ENCODE measurements at regions not wholly inside any gene's neighbourhood (a gene's known extent, or its start where the extent isn't known, plus 50 kb on each side); places are given as distances from the start of the nearest gene placed in this dataset.
A peak's percentile ranks its signal among the peaks of the same experiment; 100 is the strongest.
"Not testable (repeated sequence)": the region's sequence is repeated elsewhere in the genome, so short reads cannot be mapped to it uniquely, and the experiment has no call there.

DNA sequence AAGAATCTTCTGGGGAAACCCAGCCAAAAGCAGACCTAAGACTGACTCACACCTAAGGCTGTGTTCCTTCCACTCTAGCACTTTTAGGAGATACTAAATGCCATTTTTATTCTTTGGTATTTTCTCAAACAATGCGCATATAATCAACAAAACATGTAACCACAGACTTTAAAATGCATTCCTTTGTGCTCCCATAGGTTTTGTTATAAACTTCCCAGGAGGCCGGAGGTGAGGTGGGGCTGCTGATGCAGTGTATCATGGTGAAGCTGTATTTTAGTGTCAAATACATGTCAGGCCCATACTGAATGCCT lies 155.2 kb downstream of the BTBD3 start:
- peak; percentile 86 for DNase-seq

DNA sequence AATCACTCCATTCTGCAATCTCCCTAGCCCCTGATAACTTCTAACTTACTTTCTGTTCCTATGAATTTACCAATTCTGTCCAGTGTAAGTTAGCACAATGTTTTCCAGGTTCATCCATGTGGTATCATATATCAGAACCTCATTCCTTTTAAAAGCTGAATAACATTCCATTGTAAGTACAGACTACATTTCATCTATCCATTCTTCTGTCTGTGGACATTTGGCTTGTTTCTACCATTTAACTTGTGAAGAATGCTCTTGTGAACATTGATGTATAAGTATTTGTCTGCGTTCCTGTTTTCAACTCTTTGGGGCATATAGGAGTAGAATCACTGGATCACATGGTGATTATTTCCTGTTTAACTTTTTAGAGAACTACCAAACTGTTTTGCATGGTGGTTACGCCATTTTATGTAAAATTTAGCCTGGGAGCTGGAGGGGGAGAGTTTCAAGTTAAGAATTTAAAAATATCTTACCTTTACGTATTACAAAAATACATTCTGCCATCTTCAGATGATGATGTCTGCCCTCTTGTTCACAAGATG lies 156.5 kb downstream of the BTBD3 start:
- DNase-seq: peak; percentile 47

DNA sequence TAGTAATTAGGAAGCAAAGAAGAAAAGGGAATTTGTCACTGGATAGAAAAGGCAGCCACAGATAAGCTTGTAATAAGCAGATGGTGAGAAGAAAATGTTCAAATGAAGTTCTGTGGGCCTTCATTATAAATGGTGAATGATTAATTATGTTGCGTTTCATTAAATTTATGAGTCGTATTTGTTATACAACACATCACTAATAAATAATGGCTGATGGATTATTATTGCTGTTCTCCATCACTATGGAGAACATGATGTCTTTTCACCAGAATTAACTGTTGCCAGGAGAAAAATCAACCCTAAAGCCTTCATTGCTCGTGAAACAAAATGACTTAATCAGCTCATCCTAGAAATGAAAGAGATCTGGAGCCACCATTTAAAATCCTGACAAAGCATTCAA lies 158.5 kb downstream of the BTBD3 start:
- no peak for DNase-seq

DNA sequence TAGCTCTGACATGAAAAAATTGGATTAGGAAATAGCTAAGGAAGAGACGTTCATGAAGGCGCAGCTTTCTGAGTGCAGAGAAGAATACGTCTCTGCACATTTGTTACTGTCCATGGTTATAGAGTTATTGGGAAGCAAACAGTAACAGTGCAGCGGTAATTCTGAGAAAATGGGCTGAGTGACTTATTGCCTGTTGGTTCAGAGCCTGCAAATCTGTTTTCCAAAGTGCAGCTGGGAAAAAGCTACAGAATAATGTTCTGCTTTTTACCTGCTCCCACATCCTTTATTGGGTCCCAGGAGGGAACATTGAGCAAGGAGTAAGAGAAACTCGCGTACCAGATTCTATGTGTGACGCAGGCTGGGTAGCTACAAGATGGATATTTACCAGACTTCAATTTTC lies 160.2 kb downstream of the BTBD3 start:
- DNase-seq: no peak

DNA sequence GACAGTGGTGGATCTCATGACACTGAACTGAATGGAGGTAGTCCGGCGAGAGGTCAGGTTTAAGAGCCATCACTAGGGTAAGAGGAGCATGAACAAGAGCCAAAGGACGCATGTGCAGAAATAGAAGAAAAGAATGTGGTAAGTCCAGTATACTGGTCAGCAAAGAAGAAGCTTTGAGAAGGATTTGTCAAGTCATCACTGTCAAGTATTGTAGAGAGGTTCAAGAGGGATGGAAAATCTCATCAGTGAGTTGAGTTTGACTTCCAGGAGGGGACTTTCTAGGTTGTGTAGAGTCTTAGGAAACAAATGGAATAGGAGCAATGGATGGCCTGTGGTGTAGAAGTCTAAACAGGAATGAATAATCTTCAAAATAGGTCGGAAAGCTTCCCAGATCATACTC lies 161.8 kb downstream of the BTBD3 start:
- no peak for DNase-seq

DNA sequence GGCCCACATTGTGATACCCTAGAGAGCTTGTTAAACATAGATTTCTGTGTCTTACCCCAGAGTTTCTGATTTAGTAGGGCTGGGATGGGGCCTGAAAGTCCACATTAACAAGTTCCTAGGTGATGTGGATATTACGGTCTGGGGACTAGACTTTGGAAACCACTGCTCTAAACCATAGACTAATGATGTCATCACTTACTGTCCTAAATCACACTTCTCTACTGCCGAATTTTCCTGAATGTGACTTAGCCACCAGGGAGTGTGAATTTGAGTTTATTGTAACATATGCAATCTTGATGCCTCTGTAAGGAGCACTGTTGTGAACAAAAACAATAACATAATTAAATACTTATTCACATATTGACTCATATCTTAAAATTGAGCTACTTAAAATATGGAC lies 165.6 kb downstream of the BTBD3 start:
- no peak for DNase-seq

DNA sequence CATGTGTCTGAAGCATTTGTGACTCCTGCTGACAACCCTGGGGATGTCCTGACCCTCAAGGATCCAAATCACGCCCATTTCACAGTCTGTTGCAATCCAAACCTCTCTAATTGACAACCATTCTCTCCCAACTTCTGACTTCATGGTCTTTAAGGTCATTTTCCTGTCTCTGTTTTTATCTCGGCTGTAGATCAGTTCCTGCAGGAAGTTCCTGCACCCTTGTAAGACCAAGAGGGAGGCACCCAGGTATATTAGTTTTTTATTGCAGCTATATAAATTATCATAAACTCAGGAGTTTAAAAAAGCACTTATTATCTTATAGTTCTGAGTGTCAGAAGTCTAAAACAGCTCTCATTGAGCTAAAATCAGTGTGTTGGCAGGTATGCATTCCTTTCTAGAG lies 166.8 kb downstream of the BTBD3 start:
- DNase-seq: no peak

DNA sequence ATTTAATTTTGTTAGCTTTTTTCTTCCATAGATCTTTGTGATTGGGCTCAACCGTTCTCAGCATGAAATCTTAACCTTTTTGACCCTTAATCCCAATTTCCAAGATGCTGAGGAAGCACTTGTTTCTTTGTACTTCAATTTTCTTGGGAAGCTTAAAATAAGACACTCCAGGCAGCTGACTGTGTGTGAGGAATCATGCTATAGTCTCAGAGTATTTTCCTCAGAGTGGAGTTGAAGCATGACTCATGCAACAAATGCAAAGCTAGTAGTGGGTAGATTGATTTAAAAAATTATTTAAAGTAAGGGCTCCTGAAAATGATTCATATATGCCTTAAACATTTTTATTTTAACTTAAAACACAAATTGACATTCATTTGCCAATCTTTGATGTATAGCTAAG lies 168.7 kb downstream of the BTBD3 start:
- DNase-seq: peak; percentile 46

DNA sequence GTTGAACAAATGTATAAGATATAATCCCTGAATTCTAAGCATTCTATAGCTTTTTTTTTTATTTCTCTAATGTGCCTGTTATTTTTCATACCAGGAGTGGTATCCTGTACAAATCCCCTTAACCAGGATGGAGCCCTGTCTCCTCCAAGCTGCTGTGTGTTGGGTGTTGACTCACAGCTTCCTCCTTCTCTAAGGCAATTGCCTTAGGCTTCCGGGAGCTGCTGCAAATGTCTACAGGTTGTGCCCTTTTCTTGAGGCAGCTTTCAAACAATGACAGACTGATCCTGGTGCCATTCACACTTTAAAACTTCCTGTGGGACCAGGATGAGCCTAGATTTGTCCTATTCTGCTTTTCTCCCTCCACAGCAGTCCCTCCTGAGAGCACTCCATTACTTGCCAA lies 173.2 kb downstream of the BTBD3 start:
- no peak for DNase-seq

DNA sequence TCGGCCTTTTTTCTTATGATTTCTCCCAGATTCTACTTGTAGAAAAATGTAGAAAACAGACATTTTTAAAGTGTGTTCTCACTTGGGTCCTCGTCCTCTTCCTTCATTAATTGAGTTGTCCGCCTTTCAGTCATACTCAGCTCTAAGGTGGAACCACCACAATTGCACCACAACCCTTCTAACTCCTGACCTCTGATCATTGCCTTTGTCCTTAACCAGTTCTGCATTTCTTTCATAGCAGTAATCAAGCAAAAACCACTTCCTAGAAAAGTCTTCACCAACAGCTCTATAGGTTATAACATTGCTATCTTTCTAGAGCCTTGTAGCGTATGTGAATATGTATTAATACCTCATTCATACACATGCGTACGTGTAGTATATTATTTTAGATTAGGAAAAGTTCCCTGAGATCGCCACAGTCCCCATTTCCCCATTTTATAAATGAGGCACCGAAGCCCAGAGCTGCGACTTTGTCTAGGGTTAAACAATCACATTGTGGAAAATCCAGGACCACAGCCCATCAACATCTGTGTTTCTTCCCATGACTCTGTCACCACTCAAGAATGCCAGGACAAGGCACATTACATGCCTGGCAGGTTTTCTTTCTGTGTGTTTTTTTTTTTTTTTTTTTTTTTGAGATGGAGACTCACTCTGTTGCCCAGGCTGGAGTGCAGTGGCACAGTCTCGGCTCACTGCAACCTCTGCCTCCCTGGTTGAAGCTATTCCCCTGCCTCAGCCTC lies 175.5 kb downstream of the BTBD3 start:
- no peak for DNase-seq

DNA sequence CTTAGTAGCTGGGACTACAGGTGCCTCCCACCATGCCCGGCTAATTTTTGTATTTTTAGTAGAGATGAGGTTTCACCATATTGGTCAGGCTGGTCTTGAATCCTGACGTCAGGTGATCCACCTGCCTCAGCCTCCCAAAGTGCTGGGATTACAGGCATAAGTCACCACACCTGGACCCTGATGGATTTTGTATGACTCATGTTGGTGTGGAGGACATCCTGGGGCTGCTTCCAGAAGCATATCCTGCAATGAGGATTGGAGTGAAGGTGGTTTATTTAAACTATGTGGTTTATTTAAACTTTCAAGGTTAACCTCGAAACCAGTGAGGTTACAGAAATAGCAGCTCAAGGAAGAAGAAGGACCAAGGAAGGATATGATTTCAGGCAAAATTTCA lies 176.1 kb downstream of the BTBD3 start:
- DNase-seq: not testable (repeated sequence)

DNA sequence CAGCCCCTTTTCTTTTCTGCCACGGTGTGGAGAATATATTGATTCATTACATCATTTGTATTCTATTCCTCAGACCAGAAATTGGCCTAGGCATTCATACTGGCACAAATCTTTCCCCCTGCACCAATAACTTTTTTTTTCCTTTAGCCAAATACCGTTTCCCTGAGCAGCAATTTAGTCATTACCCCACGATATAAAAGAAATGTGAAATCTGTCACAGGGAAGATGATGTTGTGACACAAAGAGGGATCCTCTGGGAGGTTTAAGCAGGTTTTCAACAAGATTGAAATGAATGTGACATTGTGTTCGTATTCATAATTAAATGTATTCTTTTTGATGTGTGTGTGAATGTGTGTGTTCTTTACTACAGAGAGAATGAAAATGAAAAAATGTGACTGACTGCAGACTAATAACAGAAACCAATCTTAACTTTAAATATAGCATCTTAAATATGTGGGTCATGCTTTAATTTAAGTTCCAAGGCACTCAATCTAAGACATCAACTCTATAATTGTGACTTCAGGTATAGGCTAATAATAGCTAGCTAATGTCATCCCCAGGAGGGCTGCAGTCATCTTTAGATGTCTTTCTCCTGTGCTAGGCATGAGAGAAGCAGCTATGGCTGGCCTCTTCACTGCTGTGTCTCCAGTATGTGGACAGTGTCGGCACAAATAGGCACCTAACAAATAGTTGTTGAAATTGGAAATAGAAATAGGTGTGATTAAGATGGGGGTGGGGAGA lies 177.7 kb downstream of the BTBD3 start:
- DNase-seq: no peak

DNA sequence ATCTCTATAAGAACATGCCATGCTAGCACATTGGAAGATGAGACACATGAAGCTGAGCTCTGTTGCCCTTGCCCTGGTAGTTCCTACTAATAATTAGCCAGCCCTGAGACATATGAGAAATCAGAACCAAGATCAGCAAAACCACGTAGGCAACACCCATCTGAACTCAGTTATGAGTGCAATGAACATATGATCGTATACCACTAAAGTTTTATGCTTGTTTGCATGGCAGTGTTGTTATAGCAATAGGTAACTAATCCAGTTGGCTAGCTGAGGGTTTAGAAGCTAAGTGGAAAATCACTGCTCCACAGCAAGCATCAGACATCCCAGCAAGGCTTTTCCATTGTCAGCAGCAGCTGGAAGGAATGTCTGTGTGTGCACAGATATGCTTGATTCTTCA lies 180.7 kb downstream of the BTBD3 start:
- DNase-seq: no peak

DNA sequence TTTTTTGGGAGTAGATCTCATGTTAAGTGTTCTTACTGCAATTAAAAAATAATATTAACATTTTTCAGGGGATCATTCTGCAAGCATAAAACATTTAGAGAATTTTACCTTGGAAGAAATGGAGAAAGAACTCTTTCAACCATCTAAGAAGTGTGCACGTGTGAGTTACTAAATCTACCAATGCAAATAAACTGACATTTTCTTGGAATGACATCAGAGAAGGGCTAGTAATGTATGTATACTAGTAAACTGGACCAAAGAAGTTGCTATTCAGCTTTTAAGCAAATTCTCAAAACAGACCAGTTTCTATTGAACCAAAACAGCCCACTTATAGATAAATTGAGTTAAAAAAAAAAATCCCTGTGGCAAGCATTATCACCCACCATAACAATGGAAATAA lies 191.2 kb downstream of the BTBD3 start:
- no peak for DNase-seq

DNA sequence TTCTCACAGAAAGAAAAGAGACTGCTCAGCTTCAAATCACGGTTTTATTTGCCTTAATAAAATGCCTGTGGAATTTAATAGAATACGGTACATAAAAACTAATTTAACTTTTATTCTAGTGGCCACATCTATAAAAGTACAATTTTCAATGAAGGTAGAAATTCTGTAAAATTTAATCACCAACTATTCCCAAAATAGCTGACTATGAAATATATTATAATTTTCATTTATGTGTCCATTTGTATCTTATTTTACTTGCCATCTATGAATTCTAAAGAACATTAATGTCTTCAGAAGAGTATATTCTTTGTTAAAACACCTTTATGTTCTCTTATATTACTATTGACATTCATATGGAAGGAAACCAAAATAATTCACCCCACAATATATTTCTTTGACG lies 192.6 kb downstream of the BTBD3 start:
- no peak for DNase-seq

DNA sequence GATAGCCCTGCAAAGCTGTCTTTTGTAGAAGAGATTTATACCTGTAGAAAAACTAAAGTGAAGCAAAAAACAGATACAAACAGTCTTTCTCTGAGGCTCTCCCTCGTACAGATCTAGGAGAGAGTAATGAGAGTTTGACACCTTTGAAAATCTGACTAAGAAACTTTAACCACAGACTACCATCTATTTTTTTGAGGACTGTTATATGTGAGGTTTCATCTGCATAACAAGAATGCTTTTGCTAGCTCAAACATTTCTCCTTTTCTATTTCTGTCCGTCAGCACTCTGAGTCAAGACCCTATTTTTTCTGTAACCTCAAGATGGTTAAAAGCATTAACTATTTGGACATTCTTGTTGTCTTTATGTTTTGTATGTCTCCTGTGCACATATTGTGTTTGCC lies 193.0 kb downstream of the BTBD3 start:
- DNase-seq: peak; percentile 80

DNA sequence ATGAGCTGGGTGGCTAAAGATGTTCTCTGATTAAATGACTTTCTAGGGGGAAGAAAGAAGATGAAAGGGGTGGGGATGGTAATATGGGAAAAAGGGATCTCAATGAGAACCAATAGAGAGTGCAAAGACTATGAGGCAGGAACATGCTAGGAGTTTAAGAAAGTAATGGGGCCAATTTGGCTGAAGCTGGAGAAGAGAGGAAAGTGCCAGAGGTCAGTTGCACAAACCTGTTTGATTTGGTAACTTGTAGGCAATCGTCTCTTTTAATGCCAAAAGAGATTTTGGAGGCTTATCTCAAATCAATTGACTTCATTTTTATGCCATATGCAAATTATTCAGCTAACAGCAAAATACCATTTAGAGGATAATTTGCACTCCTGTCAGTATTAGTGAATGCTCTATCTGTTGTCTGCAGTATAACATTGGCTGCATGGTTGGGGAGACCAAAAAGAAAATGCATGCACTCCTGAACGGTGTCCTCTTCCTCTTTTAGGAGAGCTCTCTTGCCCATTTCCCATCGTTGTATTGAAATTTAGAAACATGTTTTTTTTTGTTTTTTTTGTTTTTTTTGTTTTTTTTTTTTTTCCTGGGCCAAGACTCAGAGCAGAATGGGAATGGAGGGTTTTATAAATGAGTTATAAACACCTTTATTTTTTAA lies 193.9 kb downstream of the BTBD3 start:
- DNase-seq: no peak

DNA sequence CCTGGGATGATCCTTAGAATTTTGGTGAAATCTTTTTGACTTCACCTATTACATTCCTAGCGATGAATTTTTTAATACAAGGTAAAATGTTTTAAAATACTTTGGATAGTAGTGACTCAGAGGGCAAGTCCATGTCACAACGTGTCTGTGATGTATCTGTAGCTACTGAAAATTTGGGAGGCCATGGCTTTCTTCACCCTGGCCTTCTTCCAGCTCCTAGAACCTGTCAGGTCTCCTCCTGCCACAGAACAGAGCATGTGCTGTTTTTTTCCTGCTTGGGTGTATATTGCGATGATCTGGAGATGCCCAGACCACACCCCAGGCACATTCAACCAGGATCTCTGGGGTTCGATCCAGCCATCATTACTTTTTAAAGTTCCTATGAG lies 194.4 kb downstream of the BTBD3 start:
- DNase-seq: no peak

DNA sequence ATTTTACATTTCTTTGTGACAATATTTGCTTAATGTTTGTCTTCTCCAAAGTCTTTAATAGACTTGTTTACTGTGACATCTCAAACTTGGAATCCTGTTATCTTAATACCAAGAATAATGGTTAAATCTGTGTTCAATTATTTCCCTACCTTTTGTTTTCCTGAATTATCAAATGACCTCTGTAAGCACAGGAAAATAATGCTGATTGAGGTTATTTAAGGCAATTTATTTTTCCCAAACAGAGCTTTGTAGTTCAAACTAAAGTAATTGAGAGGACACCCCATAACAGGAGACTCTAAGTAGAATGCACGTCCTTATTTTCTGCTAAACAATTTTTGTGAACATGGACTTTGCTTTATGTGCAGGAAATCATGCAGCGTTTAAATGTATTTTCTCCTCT lies 195.0 kb downstream of the BTBD3 start:
- no peak for DNase-seq

DNA sequence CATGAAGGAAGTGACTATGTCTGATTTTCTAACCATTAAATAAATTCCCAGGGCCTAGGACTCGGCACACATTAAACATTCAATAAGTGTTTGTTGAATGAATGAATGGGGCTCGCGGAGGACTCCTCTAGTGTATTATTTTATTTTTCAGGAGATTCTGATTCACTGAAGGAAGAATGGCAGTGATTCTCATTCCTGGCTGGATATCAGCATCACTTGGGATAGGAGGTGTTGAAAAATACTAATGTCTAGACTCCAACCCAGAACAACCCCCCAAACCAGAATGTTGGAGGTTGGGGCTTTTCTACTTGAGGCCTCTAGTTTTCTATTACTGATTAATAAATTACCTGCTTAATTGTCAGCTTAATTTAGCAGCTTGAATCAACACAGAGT lies 195.4 kb downstream of the BTBD3 start:
- no peak for DNase-seq

DNA sequence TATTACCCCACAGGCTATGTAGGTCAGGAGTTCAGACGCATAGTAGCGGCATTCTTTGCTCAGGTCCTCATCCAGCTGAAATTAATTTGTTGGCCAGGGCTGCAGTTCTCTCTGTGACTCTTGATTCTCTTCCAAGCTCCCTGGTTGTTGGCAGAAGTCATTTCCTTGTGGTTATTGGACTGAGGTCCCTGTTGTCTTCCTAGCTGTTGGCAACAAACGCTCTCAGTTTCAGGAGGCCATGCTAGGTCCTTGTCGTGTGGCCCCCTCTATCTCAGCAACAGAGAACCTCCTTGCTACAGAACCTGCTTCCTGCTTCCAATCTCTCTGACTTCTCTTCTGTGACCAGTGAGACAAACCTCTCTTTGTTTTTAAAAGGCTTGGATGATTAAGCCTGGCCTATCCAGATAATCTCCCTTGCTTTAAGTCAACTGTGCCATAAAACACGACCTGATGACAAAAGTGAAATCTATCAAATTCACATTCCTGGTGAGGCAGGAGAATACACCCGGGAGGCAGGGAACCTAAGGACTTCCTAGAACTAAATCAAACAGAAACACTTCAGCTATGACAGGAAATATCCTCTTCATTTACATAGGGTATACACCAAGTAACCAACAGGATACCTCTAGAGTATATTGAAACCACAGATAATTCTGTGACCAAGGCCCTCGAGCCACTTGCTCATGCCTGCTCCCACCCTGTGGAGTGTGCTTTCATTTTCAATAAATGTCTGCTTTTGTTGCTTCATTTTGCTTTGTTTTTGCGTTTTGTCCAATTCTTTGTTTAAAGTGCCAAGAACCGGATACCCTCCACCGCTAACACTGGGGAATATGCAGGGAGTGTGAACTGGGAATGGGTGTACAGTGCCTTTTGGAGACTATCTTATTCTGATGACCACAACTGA lies 196.0 kb downstream of the BTBD3 start:
- DNase-seq: peak; percentile 96

DNA sequence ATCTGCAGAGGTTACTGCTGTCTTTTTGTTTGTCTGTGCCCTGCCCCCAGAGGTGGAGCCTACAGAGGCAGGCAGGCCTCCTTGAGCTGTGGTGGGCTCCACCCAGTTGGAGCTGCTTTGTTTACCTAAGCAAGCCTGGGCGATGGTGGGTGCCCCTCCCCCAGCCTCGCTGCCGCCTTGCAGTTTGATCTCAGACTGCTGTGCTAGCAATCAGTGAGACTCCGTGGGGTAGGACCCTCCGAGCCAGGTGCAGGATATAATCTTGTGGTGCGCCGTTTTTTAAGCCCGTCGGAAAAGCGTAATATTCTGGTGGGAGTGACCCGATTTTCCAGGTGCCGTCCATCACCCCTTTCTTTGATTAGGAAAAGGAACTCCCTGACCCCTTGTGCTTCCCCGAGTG lies 211.4 kb downstream of the BTBD3 start:
- not testable (repeated sequence) for DNase-seq

DNA sequence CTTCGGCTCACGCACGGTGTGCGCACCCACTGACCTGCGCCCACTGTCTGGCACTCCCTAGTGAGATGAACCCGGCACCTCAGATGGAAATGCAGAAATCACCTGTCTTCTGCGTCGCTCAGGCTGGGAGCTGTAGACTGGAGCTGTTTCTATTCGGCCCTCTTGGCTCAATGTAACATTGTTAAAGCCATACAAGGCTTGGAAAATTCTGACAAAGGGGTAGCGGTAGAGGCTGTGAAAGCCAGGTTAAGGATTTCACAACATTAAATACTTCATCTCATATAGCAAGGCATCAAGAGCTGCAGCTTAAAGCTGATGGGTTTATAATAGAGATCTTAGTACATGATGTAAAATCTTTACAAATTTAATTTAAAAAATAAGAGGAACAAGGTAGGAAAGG lies 211.8 kb downstream of the BTBD3 start:
- not testable (repeated sequence) for DNase-seq

Measured in fibroblast of skin of right quadriceps (primary cell).